IPS DF 19.7 (cell line): ENCODE measurements at regions not wholly inside any gene's neighbourhood (a gene's known extent, or its start where the extent isn't known, plus 50 kb on each side); places are given as distances from the start of the nearest gene placed in this dataset.

Experiments
- DNase-seq: peaks from one replicate; pipeline ENCODE4 v3.0.0-alpha.2; 2013; ENCODE audit warnings: low read depth, low spot score

DNA sequence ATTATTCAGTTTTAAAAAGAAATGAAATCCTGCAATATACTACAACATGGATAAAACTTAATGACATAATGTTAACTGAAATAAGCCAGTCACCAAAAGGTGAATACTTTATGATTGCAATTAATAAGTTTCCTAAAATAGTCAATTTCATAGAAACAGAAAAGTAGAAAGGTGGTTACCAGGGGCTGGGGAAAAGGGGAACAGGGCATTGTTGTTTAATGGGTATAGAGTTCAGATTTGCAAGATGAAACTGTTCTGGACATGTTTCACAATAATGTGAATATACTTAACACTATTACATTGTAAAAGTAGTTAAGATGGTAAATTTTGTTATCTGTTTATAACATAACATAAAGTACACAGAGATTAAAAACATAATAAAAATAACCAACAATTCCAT lies 550.9 kb downstream of the CCER1 start:
- DNase-seq, result no peak

DNA sequence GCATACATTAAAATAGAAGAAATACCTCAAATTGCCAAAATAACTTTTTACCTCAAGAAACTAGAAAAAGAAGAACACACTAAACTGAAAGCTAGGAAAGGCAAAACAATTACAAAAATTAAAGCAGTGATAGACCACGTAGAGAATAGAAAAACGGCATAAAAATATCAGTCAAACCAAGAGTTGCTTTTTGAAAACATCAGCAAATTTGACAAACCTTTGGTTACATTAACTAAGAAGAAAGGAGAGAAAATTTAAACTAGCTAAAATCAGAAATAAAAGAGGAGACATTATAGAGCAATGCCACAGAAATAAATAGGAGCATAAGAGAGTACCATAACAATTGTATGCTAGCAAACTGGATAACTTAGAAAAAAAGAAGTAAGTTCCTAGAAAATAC lies 553.8 kb downstream of the CCER1 start:
- no peak for DNase-seq

DNA sequence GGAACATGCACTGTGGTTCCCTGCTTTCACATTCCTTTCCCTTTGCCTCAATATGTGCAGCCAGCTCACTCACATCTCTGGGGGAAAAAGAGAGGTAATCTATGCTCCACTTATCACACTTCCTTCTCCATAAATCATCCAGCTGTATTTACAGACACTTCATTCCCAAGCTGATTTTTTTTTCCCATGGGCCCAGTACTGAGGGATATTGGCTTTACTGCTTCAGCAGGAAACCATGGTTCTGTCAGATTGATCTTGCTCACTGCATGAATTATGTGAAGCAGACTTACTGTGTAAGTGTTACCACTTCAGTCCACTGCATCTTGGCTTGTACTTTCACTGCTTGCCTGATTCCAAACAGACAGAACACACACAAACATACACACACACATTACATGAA lies 555.6 kb downstream of the CCER1 start:
- DNase-seq, result no peak

DNA sequence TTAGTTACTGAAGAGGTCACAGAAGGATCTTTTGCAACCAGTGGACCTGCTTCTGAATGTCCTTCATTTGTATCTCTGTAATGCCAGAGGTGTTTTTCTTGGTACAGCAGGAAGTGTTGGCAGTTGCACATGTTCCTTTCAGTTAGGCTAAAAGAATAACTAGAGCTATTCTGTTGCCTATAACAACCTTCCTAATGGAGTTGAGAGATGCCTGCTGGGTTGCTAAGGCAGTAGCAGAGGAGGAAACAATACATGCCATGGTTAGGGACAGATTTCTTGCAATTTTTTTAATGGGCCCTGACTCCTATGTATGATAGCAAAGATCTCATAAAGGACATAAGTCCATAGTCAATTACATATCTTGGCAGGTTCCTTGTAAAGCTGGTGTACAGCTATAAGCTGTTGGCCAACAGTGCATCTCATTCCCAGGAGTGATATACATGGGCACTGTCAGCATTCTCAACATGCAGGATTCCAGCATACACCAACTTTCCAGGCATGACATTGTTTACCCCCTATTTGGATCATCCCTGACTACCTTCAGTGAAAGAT lies 556.6 kb downstream of the CCER1 start:
- DNase-seq, result no peak

DNA sequence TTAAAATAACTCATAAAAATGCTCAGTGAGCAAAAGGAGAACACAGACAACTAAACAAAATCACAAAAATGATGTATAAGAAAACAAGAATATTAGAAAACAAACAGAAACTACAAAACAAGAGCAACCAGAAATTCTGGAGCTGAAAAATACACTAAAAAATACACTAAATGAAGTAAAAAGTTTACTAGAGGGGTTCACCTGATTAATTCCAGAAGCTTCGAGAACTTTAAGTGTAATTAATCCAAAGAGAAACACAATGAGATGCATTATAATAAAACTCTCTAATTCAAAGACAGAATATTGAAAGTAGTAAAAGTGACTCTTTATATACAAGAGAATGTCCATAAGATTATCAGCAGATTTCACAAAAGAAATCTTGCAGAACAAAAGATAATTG lies 558.4 kb downstream of the CCER1 start:
- no peak for DNase-seq

DNA sequence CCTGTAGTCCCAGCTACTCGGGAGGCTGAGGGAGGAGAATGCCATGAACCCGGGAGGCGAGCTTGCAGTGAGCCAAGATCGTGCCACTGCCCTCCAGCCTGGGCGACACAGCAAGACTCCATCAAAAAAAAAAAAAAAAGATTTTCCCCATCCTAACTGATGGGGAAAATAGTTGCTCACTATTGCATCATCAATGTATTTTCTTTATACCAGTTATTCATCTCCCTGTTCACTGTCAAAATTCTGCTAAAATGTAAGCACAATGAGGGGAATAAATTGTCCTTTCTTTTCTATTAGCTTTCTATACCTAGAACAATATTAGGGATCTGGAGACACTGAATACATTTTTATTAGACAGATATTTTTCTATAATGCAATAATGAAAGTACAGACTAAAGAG lies 561.3 kb downstream of the CCER1 start:
- no peak for DNase-seq

DNA sequence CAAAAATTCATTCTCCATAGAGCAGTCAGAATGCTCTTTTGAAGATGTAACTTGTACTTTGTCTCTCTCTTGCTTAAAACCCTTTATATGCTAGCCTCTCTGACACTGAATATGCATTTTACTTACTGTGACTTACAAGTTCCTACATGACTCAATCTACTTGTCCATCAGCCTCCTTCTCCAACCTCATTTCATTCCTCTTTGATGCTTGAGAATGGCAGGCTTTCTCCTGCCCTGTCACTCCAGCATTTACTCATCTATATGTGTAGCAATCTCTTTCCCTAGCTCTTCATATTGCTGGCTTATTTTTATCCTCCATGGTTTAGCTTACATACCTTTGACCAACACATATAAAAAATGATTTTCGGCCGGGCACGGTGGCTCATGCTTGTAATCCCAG lies 561.9 kb downstream of the CCER1 start:
- no peak for DNase-seq

DNA sequence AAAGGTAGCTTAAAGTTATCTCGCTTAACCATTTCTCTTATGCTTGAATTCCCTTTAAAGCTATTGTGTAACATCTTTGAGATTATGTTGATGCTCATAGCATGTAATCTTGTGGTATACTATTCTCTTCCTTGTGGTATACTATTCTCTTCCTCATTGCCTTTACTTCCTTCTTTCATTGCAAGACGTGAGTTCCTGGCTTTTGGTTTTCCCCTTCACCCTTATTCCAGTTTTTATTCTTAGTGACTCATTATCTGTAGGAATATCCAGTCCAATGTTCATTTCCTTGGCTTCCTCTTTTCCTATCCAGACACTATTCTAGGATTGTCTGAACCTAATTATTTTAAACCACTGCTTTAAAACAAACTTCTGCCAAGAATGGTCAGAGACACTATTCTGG lies 564.0 kb downstream of the CCER1 start:
- DNase-seq, result no peak

DNA sequence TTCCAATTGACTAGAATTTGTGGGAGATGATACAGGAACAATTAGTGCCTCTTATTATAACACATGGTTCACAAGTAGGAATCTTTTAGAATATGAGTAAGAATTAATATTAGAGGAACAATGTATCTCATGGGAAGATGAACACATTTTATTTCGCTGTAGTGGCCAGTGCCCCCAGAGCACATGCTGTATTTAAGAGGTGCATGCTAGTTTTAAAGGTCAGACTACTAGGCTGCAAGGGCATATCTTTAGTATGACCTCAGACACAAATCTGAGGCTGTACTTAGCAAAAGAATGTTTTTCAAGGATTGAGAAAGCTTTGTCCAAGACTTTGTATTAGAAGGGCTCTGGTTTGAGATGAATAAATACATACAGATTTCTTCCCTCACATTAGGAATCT lies 586.9 kb downstream of the CCER1 start:
- no peak for DNase-seq

DNA sequence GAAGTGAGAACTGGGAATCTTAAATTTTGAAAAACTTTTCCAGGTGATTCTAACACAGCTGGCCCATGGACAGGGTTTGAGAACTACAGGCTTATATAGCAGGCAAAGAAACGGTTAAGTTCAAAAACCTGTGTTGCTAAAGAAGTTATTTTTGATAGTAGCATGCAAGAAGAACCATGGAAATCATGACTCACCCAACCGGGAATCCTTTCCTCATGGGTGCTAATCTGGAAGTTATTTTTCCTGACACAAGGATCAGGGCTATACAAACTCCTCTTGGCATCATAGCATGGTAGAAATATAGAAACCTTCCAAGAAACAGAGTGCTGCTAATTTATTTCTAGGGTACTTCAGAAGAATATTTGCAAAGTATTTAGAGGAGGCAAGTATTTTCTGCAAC lies 588.7 kb downstream of the CCER1 start:
- no peak for DNase-seq

DNA sequence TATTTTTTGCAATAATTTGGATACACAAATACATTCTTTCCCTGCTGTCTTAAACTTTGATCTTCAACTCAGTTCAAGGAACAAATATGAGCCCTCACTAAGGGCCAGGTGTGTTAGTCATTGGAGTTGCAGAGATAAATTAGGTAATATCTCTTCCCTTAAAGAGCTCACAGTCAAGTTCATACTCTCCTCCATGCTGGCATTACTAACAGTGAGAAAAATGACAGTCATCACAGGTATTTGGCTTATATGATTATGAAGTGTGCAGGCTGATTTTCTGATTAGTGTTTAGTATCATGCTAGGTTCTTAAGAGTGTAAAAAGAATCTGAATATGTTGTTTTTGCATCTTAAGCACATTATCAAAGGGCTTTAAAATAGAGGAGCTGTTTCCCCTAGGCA lies 594.7 kb downstream of the CCER1 start:
- DNase-seq, result no peak

DNA sequence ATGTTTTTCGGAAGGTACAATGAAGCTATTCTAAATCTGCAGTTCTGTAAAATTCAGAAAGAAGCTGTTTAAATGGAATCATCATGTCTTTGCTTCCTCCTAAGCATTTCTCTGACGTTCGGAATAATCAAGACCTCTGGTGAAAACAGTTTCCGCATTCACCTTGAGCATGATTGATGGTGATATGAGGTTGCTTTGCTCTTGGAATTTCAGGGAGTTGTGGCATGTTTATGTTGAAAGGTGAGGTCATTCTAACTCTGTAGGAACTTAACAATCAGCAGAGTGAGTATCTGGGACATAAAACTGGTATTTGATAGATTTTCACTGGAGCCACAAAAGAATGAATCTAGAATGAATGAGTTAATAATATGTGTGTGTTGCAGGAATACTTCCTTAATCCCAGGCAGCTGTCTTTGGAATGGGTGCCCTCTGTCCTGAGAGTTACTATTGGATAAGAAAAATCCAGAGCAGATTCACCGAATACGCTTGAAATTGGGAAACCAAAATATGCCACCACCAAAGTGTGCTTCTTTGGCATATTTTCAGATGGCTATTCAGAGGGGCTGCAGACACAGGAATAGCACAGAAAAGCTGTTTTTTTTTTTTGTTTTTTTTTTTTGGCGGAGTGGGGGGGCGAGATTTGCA lies 599.1 kb downstream of the CCER1 start:
- no peak for DNase-seq

DNA sequence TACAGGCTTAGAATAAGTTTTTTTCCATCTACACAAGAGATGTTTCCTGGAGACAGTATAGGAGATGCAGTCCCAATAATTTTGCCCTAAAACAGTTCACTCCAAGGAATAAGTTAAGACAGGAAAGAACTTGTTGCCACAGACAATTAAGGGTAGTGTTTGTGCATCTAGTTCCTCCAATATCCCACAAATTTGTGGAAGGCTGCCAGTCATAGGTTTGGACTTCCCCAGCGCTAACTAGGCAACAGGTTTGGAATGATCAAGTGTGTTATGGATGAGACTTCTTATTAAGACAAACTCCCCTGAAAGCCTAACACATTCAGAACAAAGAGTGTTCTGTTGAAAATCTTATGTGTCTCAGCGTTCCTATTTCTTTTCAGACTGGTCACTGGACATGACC lies 611.0 kb downstream of the CCER1 start:
- no peak for DNase-seq

DNA sequence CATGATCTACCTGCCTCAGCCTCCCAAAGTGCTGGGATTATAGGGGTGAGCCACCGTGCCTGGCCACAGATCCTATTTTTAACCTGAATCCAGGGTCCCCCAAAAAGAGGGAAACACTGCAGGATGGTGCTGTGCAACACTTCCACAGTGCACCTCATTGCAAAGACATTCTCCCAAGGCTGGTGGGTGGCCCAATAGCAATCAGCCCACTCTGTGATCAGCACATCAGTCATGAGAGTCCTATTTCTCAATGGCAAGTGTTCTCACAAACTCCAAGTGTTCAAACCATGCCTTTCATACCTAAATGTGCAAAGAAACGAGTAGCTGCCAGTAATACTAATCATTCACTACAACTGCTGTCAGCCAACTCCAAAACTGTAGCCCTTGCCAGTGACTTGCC lies 612.9 kb downstream of the CCER1 start:
- no peak for DNase-seq

DNA sequence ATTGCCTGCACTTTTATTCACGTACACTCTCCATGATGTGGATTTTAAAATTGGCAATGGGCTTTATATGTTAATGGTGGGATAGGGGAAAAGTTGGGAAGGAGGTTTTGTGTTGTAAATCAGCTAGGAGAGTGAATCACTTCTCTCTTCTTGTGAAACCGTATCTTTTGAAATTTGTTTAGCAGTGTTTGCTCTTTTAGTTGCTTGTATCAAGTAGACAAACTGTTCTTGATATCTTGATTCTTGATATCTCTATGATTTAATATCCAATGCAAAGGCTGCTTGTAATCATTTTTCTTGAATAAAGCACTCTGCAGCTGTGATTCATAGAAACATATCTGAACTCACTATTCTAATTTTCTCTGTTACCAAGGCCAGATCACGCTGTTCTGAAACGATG lies 615.1 kb downstream of the CCER1 start:
- no peak for DNase-seq

DNA sequence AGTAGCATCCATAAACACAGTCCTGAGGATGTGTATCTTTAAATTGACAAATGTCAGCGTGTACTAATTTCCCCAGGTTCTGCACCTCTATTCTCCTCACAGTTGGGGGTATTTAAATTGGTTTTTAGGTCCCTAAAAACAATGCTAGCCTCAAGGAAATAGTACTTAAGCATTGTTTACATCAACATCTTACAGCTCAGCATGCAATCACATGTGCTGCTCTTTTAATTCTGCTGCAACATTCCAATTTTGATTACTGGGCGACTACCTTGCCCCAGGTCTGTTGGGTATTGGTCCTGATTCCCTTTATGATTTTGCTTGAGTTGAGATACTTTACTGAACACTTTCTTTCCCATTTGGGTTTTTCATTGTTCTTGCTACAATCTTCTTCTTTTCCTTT lies 616.6 kb downstream of the CCER1 start:
- DNase-seq, result peak; percentile 20

DNA sequence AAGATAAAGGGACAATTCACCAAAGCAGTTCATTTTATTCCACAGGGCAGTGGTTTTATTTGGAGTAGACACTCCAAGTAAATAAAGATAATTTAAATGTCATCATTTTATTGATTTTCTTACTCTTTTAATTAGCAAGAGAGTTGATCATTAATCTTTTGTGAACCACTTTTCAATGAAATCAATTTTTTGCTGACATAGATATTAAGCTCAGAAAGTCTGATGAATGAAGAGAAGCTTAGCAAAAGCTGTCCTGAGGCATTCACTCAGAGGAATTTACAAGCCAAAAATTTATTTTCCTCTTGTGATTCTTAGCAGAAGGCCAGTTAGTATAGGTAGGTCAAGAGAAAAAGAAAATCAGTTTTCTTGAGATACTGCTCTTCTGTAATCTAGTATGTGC lies 618.0 kb downstream of the CCER1 start:
- DNase-seq, result no peak

DNA sequence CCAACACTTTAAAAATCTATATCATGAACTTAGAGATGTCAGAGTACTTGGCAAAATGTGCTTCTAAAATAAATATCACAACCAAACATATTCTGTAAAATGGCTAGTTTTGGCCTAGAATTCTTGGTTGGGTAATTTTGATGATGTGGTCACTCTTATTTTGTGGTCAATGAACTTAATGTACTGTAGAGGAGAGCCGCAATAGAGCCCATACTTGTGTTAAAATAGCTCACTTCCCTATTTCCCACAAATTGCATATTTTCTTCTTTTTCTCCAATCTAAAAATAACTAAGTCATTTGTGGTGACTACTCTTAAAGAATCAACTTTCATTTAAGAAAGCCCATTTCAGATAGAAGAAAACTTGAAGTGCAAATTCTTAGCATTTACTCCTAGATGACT lies 619.4 kb downstream of the CCER1 start:
- DNase-seq, result no peak

DNA sequence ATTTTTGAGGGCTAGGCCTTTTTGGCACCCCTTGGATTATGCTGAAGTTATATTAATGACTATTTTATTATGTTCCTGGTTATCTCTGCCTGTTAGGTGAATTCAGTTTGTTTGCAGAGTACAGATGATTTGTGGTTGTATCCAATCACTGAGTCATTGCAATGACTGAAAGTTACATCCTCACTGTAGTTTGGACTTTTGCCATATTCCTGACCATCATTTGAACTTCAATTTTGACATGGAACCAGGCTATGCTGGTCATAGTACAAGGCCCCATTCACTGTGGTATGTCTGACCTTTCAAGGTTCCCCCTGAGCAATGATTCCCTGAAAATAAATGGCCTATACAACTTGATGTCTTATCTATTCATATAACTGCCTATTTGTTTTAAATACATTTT lies 621.0 kb downstream of the CCER1 start:
- no peak for DNase-seq

DNA sequence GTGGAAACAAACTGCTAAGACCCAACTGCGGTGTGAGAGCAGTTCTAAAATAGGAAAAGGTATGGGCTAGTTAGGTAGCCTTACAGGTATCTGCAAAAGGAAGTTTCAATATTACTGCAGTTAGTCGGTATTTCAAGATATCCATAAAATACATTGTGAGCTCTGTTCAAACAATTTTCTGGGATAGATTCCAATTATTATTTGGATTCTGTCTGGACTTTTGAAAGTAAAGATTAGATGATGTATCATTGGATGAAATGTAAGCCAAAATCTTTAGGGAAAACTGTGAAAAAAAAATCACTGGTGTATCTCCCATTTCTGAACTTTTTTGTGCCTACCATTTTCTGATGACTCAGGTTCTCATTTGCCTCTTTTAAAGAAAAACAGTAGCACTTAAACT lies 621.6 kb downstream of the CCER1 start:
- DNase-seq, result no peak

DNA sequence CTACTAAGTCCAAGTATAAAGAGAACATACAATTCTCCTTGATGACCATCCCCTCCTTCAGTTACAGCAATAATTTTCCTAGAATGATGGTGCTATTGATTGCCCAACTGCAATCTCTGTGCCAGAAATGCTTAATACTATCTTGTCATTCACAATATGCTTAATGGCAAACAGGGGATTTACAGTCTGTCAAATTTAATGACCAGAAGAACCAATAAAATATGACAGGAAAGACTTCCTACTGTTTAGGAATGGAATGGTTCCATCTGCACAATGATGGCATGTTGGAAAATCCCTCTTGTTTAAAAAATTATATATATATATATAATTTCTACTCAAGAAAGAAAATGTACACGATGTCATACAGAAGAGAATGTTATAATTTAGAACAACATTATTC lies 623.2 kb downstream of the CCER1 start:
- no peak for DNase-seq

DNA sequence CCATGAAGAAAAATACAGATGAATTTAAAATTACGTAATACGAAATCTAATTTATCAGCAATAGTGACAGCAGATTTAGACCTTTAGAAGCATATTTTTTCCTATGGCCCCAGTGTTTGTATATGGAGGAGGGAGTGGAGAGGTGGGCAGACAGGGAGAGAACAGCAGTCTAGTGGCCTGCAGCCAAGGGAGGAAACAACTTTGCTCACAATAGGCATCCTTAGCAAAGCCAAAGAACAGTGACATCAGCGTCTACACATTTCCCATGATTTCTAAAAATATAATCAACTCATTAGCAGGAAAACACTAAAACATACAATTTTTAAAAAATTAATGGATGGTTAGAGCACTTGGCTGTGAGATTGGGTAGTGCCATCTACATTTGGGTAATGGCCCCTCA lies 622.6 kb upstream of the ATP2B1 start:
- DNase-seq, result no peak

DNA sequence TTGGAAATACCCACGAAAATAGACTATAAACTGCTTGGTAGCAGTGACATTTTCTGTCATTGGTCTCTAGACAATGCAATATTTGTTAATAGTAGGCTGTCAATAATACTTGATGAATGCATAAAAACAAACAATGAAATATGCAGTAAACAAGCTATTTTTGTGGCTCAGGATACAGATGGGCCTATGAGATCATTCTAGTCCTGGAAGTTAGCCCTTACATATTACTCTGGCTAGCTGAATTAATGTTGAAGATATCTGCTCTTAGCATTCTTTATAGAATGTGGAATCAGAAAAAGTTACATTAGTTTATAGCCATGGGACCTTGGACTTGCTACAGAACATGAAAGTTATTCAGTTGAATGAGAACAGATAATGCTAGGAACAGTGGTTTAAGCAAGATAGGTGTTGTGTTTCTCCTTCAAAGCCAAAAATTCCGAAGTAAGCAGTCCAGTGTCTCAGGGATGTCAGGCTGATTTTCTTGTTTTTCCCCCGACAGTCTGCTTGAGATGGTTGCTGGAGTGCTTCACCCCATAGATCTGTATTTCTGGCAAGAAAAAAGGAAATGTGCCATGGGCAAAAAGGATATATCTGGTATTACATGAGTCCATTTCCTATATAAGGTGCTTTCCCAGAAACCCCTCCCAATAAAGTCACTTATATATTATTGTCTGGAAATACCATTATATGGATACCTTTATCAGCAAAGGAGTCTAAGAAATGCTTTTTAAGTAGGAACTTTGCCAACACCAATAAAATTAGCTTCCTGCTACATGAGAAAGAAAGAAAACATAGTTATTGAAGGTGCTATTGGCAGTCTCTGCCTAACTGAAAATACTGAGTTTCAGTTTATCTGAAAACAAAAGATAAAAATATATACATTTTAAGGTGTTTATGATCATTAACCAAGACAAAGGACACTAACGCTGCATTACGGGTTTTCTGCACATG lies 619.4 kb upstream of the ATP2B1 start:
- DNase-seq, result no peak
